GM12878 (cell line): ENCODE measurements at regions not wholly inside any gene's neighbourhood (a gene's known extent, or its start where the extent isn't known, plus 50 kb on each side); places are given as distances from the start of the nearest gene placed in this dataset.

Experiments
- ATAC-seq: fragments of 200-7000 bp; cut with Tn5 transposase; 3 replicates; pipeline ENCODE4 v1.9.1; 2020; ENCODE audit warnings: mild to moderate bottlenecking, moderate library complexity
- BruUV-seq: library from RNA; stranded (reverse); fragments of 400-500 nt; replicated peaks from 2 replicates; lab custom pipeline; 2021; lab: Mats Ljungman, UMichigan
- CTCF ChIA-PET: fragments of 300-600 bp; sonication (Branson Sonifier 250); formaldehyde crosslinking; extraction: SDS; loops from one replicate; lab custom pipeline; 2021; ENCODE audit warnings: inconsistent platforms; lab: Yijun Ruan, JAX
- POLR2A ChIA-PET: fragments of 350-600 bp; formaldehyde crosslinking; extraction: SDS; loops from one replicate; lab custom pipeline; 2021; ENCODE audit warnings: inconsistent platforms; lab: Charles Lee
- RAD21 ChIA-PET: fragments of 300-600 bp; sonication (Branson Sonifier 250); formaldehyde crosslinking; loops from one replicate; lab custom pipeline; 2023; ENCODE audit warnings: antibody characterized with exemption; ENCODE audit not compliant: unreplicated experiment; lab: Charles Lee
- SMC1A ChIA-PET: fragments of 300-600 bp; sonication (Branson Sonifier 250); formaldehyde crosslinking; loops from one replicate; lab custom pipeline; 2023; ENCODE audit not compliant: unreplicated experiment, uncharacterized antibody; lab: Charles Lee
- DNase-seq: peaks from one replicate; pipeline ENCODE4 v3.0.0-alpha.2; 2011; ENCODE audit warnings: low read depth, low spot score
- FAIRE-seq: peaks from 3 replicates; lab custom pipeline; 2011; peaks lifted over from hg19 to GRCh38; lab: Jason Lieb, UNC
- H2AFZ ChIP-seq: 2 replicates; pipeline ENCODE4 v1.6.0; 2011; ENCODE audit warnings: low read depth, low read length, control low read depth; ENCODE audit not compliant: control insufficient read depth
- H3K27ac ChIP-seq: 2 replicates; pipeline ENCODE4 v1.5.1; 2011; ENCODE audit warnings: control low read depth; ENCODE audit not compliant: control insufficient read depth, insufficient read depth
- H3K27me3 ChIP-seq, 2 experiments: replicated peaks in 1 of 2; 2 replicates each; pipeline versions ENCODE4 v1.6.0 to v1.6.1; 2011; ENCODE audit warnings: low read length in 1 of 2; ENCODE audit not compliant: control insufficient read depth in 2 of 2, insufficient read depth in 2 of 2
- H3K36me3 ChIP-seq, 2 experiments: 2 replicates each; pipeline ENCODE4 v1.5.1; 2011; ENCODE audit warnings: low read length in 1 of 2; ENCODE audit not compliant: control insufficient read depth in 2 of 2, insufficient read depth in 2 of 2
- H3K4me1 ChIP-seq: 2 replicates; pipeline ENCODE4 v1.6.1; 2011; ENCODE audit warnings: mild to moderate bottlenecking, low read length, moderate library complexity, mixed read lengths; ENCODE audit not compliant: control insufficient read depth, insufficient read depth
- H3K4me2 ChIP-seq: 2 replicates; pipeline ENCODE4 v1.6.0; 2011; ENCODE audit warnings: control low read depth; ENCODE audit not compliant: control insufficient read depth, insufficient read depth
- H3K4me3 ChIP-seq: fragments of 200-600 bp; sonication (generic); 2 replicates; pipeline ENCODE4 v1.5.1; 2016
- H3K79me2 ChIP-seq: 2 replicates; pipeline ENCODE4 v1.6.0; 2011; ENCODE audit warnings: low read length; ENCODE audit not compliant: control insufficient read depth, insufficient read depth
- H3K9ac ChIP-seq: 2 replicates; pipeline ENCODE4 v1.8.0; 2011; ENCODE audit warnings: low read length, control low read depth, mixed read lengths; ENCODE audit not compliant: control insufficient read depth, insufficient read depth
- H3K9me3 ChIP-seq: replicated peaks from 3 replicates; pipeline ENCODE4 v1.5.1; 2011; ENCODE audit warnings: mild to moderate bottlenecking, low read length; ENCODE audit not compliant: control insufficient read depth, insufficient read depth
- H4K20me1 ChIP-seq: 2 replicates; pipeline ENCODE4 v1.6.0; 2011; ENCODE audit not compliant: control insufficient read depth, insufficient read depth
- CHD4 ChIP-seq: fragments of 200-600 bp; sonication (generic); IDR thresholded peaks from 2 replicates; pipeline ENCODE4 v1.6.1; 2016; ENCODE audit warnings: mild to moderate bottlenecking
- IRF4 ChIP-seq: IDR thresholded peaks from 2 replicates; pipeline ENCODE4 v1.6.1; 2011; ENCODE audit warnings: low read depth, low read length
- SIX5 ChIP-seq: IDR thresholded peaks from 2 replicates; pipeline ENCODE4 v1.6.1; 2011; ENCODE audit warnings: mild to moderate bottlenecking, low read depth, low read length, moderate library complexity; ENCODE audit not compliant: severe bottlenecking
- WGBS: methylation state at CpG from one replicate; pipeline ENCODE4 v1.1.6; 2016; ENCODE audit warnings: low lambda C conversion rate; ENCODE audit not compliant: insufficient replicate concordance, insufficient coverage; ENCODE audit errors: missing lambda C conversion rate; 5-methylcytosine and 5-hydroxymethylcytosine counted together
- in situ Hi-C: fragments of 300-500 bp; cut with MboI; formaldehyde crosslinking; loops from 9 replicates; pipeline ENCODE4 v1.14.3; 2018; ENCODE audit warnings: mixed read lengths
- intact Hi-C: fragments of 100-400 bp; cut with micrococcal nuclease; formaldehyde crosslinking; loops from one replicate; pipeline ENCODE4 v1.14.2; 2022; ENCODE audit not compliant: unreplicated experiment
- TF ChIP-seq, protein P1 (sequence below): fragments of 450-650 bp; conservative IDR thresholded peaks from 2 replicates; pipeline ENCODE4 v1.6.1; 2017; ENCODE audit warnings: mild to moderate bottlenecking, moderate library complexity
- TF ChIP-seq, protein P2 (sequence below): fragments of 450-650 bp; IDR thresholded peaks from 2 replicates; pipeline ENCODE4 v1.6.1; 2017; ENCODE audit warnings: mild to moderate bottlenecking, moderate library complexity

DNA sequence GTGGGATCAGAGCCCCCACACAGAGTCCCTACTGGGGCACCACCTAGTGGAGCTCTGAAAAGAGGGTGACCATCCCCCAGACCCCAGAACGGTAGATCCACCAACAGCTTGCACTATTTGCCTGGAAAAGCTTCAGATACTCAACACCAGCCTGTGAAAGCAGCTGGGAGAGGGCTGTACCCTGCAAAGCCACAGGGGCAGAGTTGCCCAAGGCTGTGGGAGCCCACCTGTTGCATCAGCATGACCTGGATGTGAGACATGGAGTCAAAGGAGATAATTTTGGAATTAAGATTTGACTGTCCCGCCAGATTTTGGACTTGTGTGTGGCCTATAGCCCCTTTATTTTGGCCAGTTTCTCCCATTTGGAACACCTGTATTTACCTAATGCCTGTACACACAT is 260.4 kb downstream of the TBX18 start:
- FAIRE-seq, result no peak
- TF ChIP-seq, protein P1, sequence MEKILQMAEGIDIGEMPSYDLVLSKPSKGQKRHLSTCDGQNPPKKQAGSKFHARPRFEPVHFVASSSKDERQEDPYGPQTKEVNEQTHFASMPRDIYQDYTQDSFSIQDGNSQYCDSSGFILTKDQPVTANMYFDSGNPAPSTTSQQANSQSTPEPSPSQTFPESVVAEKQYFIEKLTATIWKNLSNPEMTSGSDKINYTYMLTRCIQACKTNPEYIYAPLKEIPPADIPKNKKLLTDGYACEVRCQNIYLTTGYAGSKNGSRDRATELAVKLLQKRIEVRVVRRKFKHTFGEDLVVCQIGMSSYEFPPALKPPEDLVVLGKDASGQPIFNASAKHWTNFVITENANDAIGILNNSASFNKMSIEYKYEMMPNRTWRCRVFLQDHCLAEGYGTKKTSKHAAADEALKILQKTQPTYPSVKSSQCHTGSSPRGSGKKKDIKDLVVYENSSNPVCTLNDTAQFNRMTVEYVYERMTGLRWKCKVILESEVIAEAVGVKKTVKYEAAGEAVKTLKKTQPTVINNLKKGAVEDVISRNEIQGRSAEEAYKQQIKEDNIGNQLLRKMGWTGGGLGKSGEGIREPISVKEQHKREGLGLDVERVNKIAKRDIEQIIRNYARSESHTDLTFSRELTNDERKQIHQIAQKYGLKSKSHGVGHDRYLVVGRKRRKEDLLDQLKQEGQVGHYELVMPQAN, result no peak
- TF ChIP-seq CHD4 (no peak), IRF4 (no peak), SIX5 (no peak)
- TF ChIP-seq, protein P2, sequence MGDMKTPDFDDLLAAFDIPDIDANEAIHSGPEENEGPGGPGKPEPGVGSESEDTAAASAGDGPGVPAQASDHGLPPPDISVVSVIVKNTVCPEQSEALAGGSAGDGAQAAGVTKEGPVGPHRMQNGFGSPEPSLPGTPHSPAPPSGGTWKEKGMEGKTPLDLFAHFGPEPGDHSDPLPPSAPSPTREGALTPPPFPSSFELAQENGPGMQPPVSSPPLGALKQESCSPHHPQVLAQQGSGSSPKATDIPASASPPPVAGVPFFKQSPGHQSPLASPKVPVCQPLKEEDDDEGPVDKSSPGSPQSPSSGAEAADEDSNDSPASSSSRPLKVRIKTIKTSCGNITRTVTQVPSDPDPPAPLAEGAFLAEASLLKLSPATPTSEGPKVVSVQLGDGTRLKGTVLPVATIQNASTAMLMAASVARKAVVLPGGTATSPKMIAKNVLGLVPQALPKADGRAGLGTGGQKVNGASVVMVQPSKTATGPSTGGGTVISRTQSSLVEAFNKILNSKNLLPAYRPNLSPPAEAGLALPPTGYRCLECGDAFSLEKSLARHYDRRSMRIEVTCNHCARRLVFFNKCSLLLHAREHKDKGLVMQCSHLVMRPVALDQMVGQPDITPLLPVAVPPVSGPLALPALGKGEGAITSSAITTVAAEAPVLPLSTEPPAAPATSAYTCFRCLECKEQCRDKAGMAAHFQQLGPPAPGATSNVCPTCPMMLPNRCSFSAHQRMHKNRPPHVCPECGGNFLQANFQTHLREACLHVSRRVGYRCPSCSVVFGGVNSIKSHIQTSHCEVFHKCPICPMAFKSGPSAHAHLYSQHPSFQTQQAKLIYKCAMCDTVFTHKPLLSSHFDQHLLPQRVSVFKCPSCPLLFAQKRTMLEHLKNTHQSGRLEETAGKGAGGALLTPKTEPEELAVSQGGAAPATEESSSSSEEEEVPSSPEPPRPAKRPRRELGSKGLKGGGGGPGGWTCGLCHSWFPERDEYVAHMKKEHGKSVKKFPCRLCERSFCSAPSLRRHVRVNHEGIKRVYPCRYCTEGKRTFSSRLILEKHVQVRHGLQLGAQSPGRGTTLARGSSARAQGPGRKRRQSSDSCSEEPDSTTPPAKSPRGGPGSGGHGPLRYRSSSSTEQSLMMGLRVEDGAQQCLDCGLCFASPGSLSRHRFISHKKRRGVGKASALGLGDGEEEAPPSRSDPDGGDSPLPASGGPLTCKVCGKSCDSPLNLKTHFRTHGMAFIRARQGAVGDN, result no peak
- no peaks in the 10 kb centered on the region for H3K27me3 ChIP-seq
- in situ Hi-C loops (no loop called here), intact Hi-C loops (no loop called here)
- no peak for ATAC-seq
- DNase-seq, result no peak
- no peak overlapping the region for H3K4me2 ChIP-seq
- no peak overlapping the region for H3K27ac ChIP-seq
- no peaks in the 10 kb centered on the region for H3K79me2 ChIP-seq
- WGBS, result 24% methylated on average over 2 of the region's 2 CpGs
- SMC1A ChIA-PET, result no interaction called here
- no peaks in the 10 kb centered on the region for H3K4me1 ChIP-seq
- RAD21 ChIA-PET, result no interaction called here
- no peak overlapping the region for H2AFZ ChIP-seq
- H3K36me3 ChIP-seq, result no peaks in the 10 kb centered on the region
- CTCF ChIA-PET, result no interaction called here
- BruUV-seq, result no TSS peak
- H3K9ac ChIP-seq, result no peak overlapping the region
- H3K9me3 ChIP-seq, result no peaks in the 10 kb centered on the region
- H4K20me1 ChIP-seq, result no peaks in the 10 kb centered on the region
- POLR2A ChIA-PET, result no interaction called here
- no peak overlapping the region for H3K4me3 ChIP-seq
